ENCODE measurements at regions not wholly inside any gene's neighbourhood (a gene's known extent, or its start where the extent isn't known, plus 50 kb on each side); places are given as distances from the start of the nearest gene placed in this dataset.
A peak's percentile ranks its signal among the peaks of the same experiment; 100 is the strongest.

- TF ChIP-seq CTCF (IDR thresholded peaks at IDR 0.05) (no peak), POLR2A (IDR thresholded peaks at IDR 0.05; ENCODE audit: low read length) (no peak), JUN (IDR thresholded peaks at IDR 0.05) (no peak), CHD2 (IDR thresholded peaks at IDR 0.05; ENCODE audit: low read length, partially characterized antibody) (no peak), MAFK (IDR thresholded peaks at IDR 0.05; ENCODE audit: partially characterized antibody) (peak; percentile 90)
Observed at GRCh38 chr3:22916933-22917332, 286.2 kb upstream of the UBE2E2 start.
